ENCODE measurements at regions not wholly inside any gene's neighbourhood (a gene's known extent, or its start where the extent isn't known, plus 50 kb on each side); places are given as distances from the start of the nearest gene placed in this dataset.

- Mint-ChIP-seq H3K27ac (ENCODE audit: unreplicated experiment) (no peak overlapping the region), H3K9me3 (ENCODE audit: low read depth) (peaks cover 10% of the 10 kb centered on the region), H3K27me3 (ENCODE audit: low read depth) (no peaks in the 10 kb centered on the region), H3K4me1 (ENCODE audit: low read depth) (peaks cover 13% of the 10 kb centered on the region), H3K4me3 (ENCODE audit: unreplicated experiment) (no peak overlapping the region), H3K36me3 (ENCODE audit: low read depth) (no peaks in the 10 kb centered on the region)
- DNase-seq (ENCODE audit: low spot score) = no peak
- TF ChIP-seq CTCF (IDR thresholded peaks at IDR 0.05) = no peak
These were observed 481.4 kb downstream of the NSUN3 start for GRCh38 chr3:94544131-94544789.

GRCh38 chr3:94548581-94549316, 485.9 kb downstream of the NSUN3 start:
- no peak for TF ChIP-seq CTCF (IDR thresholded peaks at IDR 0.05)
- Mint-ChIP-seq H3K27me3 (ENCODE audit: low read depth) (no peaks in the 10 kb centered on the region), H3K36me3 (ENCODE audit: low read depth) (no peaks in the 10 kb centered on the region), H3K4me3 (ENCODE audit: unreplicated experiment) (no peak overlapping the region), H3K27ac (ENCODE audit: unreplicated experiment) (no peak overlapping the region), H3K9me3 (ENCODE audit: low read depth) (peaks cover 35% of the 10 kb centered on the region), H3K4me1 (ENCODE audit: low read depth) (peaks cover 7% of the 10 kb centered on the region)
- no peak for DNase-seq (ENCODE audit: low spot score)

GRCh38 chr3:94561094-94561493, 498.2 kb downstream of the NSUN3 start:
- peaks cover 9% of the 10 kb centered on the region for H3K9me3 Mint-ChIP-seq (ENCODE audit: low read depth)
- no peak overlapping the region for H3K4me3 Mint-ChIP-seq (ENCODE audit: unreplicated experiment)
- no peak for DNase-seq (ENCODE audit: low spot score)
- no peak for TF ChIP-seq CTCF (IDR thresholded peaks at IDR 0.05)
- no peaks in the 10 kb centered on the region for H3K4me1 Mint-ChIP-seq (ENCODE audit: low read depth)
- H3K36me3 Mint-ChIP-seq (ENCODE audit: low read depth) = no peaks in the 10 kb centered on the region
- H3K27me3 Mint-ChIP-seq (ENCODE audit: low read depth) = no peaks in the 10 kb centered on the region
- H3K27ac Mint-ChIP-seq (ENCODE audit: unreplicated experiment) = no peak overlapping the region

GRCh38 chr3:94564247-94564646, 501.4 kb downstream of the NSUN3 start:
- Mint-ChIP-seq H3K4me3 (ENCODE audit: unreplicated experiment) (no peak overlapping the region), H3K27ac (ENCODE audit: unreplicated experiment) (no peak overlapping the region), H3K36me3 (ENCODE audit: low read depth) (no peaks in the 10 kb centered on the region), H3K4me1 (ENCODE audit: low read depth) (no peaks in the 10 kb centered on the region), H3K27me3 (ENCODE audit: low read depth) (peaks cover 2% of the 10 kb centered on the region), H3K9me3 (ENCODE audit: low read depth) (peaks cover 3% of the 10 kb centered on the region)
- no peak for TF ChIP-seq CTCF (IDR thresholded peaks at IDR 0.05)
- no peak for DNase-seq (ENCODE audit: low spot score)

- Mint-ChIP-seq H3K27ac (ENCODE audit: unreplicated experiment) (no peak overlapping the region), H3K4me3 (ENCODE audit: unreplicated experiment) (no peak overlapping the region), H3K4me1 (ENCODE audit: low read depth) (no peaks in the 10 kb centered on the region), H3K9me3 (ENCODE audit: low read depth) (peaks cover under 1% of the 10 kb centered on the region), H3K36me3 (ENCODE audit: low read depth) (no peaks in the 10 kb centered on the region), H3K27me3 (ENCODE audit: low read depth) (peaks cover 2% of the 10 kb centered on the region)
- no peak for TF ChIP-seq CTCF (IDR thresholded peaks at IDR 0.05)
- no peak for DNase-seq (ENCODE audit: low spot score)
These were observed 505.2 kb downstream of the NSUN3 start for GRCh38 chr3:94568041-94568440.

Data from chondrocyte (in vitro differentiated cells).